GM21390 (cell line): ENCODE measurements at regions not wholly inside any gene's neighbourhood (a gene's known extent, or its start where the extent isn't known, plus 50 kb on each side); places are given as distances from the start of the nearest gene placed in this dataset.
"Not testable (repeated sequence)": the region's sequence is repeated elsewhere in the genome, so short reads cannot be mapped to it uniquely, and the experiment has no call there.

Experiments
- ATAC-seq: cut with Tn5 transposase; IDR thresholded peaks from one replicate; pipeline ENCODE4 v1.9.1; 2021; ENCODE audit not compliant: unreplicated experiment

- ATAC-seq: no peak
Measured at GRCh38 chr3:153785901-153786300, 335.3 kb upstream of the ARHGEF26 start.

GRCh38 chr3:153789380-153789779 is 331.8 kb upstream of the ARHGEF26 start:
- ATAC-seq: no peak

DNA sequence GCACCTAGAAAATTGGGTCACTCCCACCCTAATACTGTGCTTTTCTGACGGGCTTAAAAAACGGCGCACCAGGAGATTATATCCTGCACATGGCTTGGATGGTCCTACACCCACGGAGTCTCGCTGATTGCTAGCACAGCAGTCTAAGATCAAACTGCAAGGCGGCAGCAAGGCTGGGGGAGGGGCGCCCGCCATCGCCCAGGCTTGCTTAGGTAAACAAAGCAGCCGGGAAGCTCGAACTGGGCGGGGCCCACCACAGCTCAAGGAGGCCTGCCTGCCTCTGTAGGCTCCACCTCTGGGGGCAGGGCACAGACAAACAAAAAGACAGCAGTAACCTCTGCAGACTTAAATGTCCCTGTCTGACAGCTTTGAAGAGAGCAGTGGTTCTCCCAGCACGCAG is 324.1 kb upstream of the ARHGEF26 start:
- ATAC-seq: not testable (repeated sequence)

- no peak for ATAC-seq
Measured at GRCh38 chr3:153809097-153809496, 312.1 kb upstream of the ARHGEF26 start.

DNA sequence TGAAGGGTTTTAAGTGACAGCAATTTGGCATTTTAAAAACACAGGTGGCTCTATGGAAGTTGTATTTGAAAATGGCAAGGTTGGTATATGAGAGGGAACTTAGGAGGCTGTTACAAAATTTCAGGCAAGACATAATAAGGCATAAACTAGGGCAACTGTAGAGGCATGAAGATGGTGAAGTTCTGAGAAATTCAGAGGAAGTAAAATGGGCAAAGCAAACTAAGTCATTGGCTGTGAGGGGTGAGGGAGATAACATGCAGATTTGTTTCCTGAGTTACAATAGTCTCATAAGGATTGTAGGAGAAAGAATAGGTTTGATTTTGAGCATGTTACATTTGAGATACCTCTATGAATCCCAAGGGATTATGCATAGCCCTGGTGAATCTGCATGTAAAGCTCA is 302.9 kb upstream of the ARHGEF26 start:
- ATAC-seq: no peak

DNA sequence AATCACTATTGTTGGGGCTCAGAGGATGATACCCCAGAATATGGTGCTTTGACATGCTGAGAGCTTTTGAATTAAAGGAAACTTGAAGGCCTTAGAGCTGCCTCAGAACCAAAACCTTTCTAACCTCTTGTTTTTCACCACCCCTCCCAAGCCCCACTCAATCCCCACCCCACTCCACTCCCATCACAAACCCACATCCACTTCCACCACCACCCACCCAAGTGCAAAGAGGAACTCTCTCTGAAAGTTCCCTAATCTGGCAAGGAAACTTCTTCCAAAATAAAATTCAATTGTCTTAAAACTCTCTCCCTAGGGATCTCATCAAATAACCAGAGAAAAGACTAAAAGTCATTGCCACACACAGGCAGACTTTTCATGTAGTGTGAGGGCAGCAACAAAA is 301.2 kb upstream of the ARHGEF26 start:
- no peak for ATAC-seq

DNA sequence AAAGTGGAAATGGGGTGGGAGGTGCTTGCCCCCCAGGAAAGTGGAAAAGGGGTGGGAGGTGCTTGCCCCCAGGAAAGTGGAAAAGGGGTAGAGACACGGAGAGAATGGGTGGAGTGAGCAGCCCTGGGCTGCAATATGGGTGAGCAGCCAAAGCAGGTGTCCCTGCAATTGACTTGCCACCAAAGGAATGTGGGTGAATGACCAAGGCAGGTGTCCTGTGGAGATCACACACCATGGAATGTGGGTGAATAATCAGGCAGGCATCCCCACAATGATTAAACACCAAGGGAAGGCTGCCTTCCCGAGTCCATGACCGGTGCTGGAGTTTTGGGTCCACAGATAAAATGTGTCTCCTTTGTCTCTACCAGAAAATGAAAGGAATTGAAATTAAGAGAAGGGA is 292.8 kb upstream of the ARHGEF26 start:
- not testable (repeated sequence) for ATAC-seq

GRCh38 chr3:153829606-153830170 is 291.5 kb upstream of the ARHGEF26 start:
- ATAC-seq: no peak

GRCh38 chr3:153830552-153830951 is 290.6 kb upstream of the ARHGEF26 start:
- ATAC-seq: no peak

- ATAC-seq: peak; percentile 61
Measured at GRCh38 chr3:153835540-153835939, 285.6 kb upstream of the ARHGEF26 start.

- no peak for ATAC-seq
Measured at GRCh38 chr3:153840487-153840886, 280.7 kb upstream of the ARHGEF26 start.

DNA sequence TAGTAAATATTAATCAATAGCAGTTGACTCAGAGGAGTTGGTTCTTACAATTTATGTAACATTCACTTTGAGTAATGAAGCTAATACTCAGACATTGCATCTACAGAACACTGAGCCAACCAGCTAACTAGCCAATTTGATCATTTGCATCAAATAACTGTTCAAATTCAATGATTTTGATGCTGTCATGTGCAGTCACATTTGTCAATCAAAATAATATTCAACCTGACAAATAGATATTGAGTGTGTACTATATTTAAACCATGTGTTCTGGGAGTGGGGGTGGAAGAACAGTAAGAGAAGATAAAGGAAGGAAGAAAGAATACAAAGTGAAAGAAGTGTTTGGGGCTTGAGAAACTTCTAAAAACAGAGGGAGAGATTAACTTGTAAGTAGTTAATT is 277.2 kb upstream of the ARHGEF26 start:
- ATAC-seq: no peak

- ATAC-seq: no peak
Measured at GRCh38 chr3:153845311-153845710, 275.9 kb upstream of the ARHGEF26 start.

- no peak for ATAC-seq
Measured at GRCh38 chr3:153848702-153849101, 272.5 kb upstream of the ARHGEF26 start.

DNA sequence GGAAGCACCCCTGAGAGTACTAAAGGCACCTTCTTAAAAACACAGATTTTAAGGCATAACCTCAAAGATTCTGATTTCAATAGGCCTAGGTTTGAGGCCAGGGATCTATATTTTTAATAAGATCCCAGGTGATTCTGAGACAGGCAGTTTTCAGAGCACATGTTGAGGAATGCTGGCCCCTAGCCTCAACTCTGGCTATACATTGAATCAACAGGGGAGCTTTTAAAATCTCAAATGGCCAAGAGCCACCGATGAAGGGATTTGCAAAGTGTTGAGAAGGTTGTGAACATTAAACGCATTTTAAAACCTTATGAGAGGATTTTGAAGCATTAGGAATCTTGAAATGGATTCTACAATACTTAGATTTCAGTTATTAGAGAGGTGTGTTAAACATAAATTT is 268.8 kb upstream of the ARHGEF26 start:
- ATAC-seq: no peak

DNA sequence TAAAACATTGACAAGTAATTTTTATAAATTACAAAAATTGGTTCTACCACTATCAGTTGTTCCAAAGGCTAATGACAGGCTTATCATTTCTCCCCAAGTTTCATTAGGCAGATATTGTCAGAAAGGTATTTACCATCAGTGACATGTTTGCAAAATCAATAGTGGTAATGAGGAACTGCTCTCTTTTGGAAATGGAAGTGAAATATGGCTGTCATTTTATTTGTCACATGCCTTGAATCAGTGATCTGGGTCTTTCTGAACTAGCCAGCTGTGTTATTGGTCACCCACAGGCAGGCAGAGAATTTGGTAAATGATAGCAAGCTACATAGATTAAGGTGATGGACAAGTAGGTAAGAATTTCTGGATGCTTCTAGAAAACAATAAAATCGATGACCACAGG is 268.0 kb upstream of the ARHGEF26 start:
- no peak for ATAC-seq

DNA sequence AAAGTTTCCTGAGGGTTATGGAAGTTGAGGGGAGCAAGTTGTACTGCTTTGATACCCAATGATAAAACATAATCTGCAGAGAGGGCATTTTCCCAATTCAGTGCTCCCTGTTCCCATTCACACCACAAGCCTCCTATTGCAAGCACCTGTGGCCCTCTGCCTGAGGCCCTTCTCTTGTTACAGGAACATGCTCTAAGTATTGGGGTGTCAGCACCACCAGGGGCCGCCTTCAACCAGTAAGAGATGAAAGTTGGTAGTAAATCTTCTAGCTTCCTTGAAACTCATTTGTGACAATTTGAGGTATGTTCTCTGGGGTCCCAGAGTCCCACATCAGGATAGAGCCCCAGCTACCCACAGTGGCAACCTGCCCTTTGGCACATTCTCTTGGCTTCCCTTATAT is 265.4 kb upstream of the ARHGEF26 start:
- no peak for ATAC-seq

- no peak for ATAC-seq
Measured at GRCh38 chr3:153856932-153857331, 264.3 kb upstream of the ARHGEF26 start.

GRCh38 chr3:153864793-153865192 is 256.4 kb upstream of the ARHGEF26 start:
- ATAC-seq: no peak

GRCh38 chr3:153866901-153867300 is 254.3 kb upstream of the ARHGEF26 start:
- no peak for ATAC-seq

- not testable (repeated sequence) for ATAC-seq
Measured at GRCh38 chr3:153874348-153874747, 246.8 kb upstream of the ARHGEF26 start.

DNA sequence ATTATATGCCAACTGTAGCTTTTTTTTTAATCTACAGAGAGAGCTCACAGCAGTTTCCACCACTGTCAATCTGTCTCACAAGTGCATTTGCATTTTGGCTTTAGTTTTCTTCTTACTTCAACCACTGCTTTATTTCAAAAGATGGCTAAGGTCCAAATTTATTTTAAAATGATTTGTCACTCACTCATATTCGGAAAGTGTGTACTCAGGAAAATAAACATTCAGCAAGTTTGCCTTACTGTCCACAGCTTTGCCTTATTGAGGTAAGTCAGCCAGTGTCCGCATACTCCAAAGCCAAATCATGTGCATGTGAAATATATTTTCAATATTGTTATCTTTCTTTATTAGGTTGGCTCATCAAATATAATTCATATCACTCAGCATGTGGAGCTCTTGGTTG is 240.7 kb upstream of the ARHGEF26 start:
- no peak for ATAC-seq

DNA sequence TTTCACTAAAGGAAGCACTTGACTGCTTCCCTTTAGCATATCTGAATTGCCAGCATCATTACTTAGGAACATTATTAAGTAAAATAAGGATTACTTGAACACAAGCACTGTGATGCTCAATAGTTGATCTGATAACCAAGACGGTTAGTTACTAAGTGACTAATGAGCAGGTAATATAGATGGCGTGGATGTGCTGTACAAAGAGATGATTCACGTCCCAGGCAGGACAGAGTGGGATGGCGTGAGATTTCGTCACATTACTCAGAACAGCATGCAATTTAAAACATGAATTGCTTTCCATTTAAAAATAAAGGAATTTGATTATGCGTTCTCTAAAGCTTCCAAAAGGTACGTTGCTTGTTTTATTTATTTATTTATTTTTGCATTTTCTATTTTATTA is 240.0 kb upstream of the ARHGEF26 start:
- ATAC-seq: no peak

DNA sequence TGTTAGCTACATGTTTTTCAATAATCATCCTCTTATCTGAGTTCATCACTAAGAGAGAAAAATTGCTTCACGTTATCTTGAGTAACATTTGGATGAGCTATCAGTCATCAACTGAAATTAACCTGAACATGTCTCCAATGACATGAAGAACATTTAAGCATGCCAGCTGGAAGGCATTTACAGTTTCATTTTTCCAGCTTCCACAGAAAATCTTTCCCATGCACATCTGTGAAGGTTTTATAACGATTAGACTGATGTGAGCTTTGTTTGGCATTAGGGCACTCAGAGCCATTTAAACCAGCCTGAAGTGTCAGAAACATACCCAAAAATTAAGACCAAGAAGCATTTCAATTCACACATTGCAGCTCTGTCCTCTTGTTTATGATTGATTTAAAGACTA is 235.8 kb upstream of the ARHGEF26 start:
- ATAC-seq: no peak
